ENCODE measurements at regions not wholly inside any gene's neighbourhood (a gene's known extent, or its start where the extent isn't known, plus 50 kb on each side); places are given as distances from the start of the nearest gene placed in this dataset.
A peak's percentile ranks its signal among the peaks of the same experiment; 100 is the strongest.

DNA sequence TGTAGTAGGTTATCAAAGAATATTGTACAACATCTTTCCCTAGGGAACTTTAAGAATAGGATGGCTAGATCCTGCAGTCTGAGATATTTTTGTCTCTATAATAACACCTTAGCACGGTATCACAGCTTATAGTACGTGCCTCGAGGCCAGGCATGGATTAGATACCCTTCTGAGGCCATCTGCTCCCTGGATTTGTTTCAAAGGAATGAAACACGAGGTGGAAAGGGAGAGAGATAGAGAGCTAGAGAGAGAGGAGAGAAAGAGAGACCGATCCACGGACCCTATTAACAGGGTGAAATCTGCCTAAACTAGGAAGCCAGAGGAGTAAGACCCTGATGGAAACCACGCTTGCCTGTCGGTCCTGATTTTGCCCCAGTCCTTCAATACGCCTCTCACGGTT, 92.5 kb downstream of the CD83 start:
- no peak for DNase-seq
- WGBS, 2 donors = 74 to 85% methylated on average over 10 of the region's 10 CpGs
- H3K27ac ChIP-seq (ENCODE audit: low read depth in 1 of 2, low read length in 1 of 2) = no peak overlapping the region
- H3K4me1 ChIP-seq (ENCODE audit: control insufficient read depth in 5 of 5, insufficient read depth in 5 of 5, low read length in 5 of 5) = peaks cover 0 to 12% (median 5%) of the 10 kb centered on the region in 5 donors
- H3K27me3 ChIP-seq (ENCODE audit: control insufficient read depth in 3 of 3, insufficient read depth in 3 of 3, low read length in 2 of 3) = no peaks in the 10 kb centered on the region
- H3K9ac ChIP-seq (ENCODE audit: insufficient read depth in 1 of 2, low read length in 2 of 2) = peak overlapping the region in 1 of 2 donors; percentile 54
- ATAC-seq (ENCODE audit: insufficient read depth, low FRiP score) = no peak
- no peak overlapping the region for H3K4me3 ChIP-seq
- no peaks in the 10 kb centered on the region for H3K9me3 ChIP-seq (ENCODE audit: control insufficient read depth in 4 of 4, insufficient read depth in 3 of 4, low read length in 3 of 4)
- TF ChIP-seq, protein P1, sequence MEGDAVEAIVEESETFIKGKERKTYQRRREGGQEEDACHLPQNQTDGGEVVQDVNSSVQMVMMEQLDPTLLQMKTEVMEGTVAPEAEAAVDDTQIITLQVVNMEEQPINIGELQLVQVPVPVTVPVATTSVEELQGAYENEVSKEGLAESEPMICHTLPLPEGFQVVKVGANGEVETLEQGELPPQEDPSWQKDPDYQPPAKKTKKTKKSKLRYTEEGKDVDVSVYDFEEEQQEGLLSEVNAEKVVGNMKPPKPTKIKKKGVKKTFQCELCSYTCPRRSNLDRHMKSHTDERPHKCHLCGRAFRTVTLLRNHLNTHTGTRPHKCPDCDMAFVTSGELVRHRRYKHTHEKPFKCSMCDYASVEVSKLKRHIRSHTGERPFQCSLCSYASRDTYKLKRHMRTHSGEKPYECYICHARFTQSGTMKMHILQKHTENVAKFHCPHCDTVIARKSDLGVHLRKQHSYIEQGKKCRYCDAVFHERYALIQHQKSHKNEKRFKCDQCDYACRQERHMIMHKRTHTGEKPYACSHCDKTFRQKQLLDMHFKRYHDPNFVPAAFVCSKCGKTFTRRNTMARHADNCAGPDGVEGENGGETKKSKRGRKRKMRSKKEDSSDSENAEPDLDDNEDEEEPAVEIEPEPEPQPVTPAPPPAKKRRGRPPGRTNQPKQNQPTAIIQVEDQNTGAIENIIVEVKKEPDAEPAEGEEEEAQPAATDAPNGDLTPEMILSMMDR (IDR thresholded peaks at IDR 0.05; ENCODE audit: control extremely low read depth, extremely low read depth) = no peak
- H3K36me3 ChIP-seq (ENCODE audit: control insufficient read depth in 4 of 4, insufficient read depth in 4 of 4, low read length in 4 of 4) = no peaks in the 10 kb centered on the region

DNA sequence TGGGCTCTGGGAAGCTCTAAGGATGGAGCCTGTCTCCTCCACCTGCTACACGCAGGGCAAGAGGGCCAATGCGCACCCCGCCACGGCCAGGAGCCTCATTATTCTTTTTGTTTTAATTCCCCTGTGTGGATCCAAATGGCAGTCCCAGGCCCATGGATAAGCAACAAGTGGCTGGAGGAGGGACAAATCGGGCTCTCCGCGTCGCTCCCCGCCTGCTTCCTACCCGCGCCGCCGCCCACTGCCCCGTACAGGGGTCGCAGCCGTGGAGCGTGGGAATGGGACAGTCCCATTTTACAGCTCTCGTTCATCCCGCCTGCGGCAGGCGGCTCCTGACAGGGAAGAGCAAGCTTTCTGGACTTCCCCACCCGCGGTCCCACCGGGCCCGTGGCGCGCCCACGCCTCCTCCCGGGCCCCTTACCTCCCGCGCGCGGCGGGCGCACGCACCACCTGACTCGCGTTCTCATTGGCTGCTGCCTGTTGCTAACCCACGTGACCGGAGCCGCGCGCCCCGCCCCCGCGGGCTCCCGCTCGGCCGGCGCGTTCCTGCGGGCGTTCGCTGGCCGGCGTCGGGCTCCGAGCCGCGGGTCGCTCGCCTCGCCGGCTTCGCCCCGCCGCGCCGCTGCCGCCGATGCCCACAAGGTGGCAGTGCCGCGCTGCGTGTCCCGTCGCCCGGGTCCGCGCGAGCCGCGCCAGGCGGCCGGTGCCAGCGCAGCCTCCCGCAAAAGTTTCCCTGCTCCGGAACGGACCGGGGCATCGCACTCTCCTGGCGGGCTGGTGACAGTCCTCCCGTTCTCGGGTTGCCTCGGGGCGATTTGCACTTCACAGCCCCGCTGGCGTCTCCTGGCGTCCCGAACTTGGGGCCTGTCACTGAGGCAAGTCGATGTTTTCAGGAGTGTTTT, 93.3 kb downstream of the CD83 start:
- H3K9ac ChIP-seq (ENCODE audit: insufficient read depth in 1 of 2, low read length in 2 of 2) = peak overlapping the region; percentile 37 to 80
- TF ChIP-seq, protein P1 (IDR thresholded peaks at IDR 0.05; ENCODE audit: control extremely low read depth, extremely low read depth) = peak; percentile 79
- no peaks in the 10 kb centered on the region for H3K27me3 ChIP-seq (ENCODE audit: control insufficient read depth in 3 of 3, insufficient read depth in 3 of 3, low read length in 2 of 3)
- peaks cover 0 to 12% (median 5%) of the 10 kb centered on the region in 5 donors for H3K4me1 ChIP-seq (ENCODE audit: control insufficient read depth in 5 of 5, insufficient read depth in 5 of 5, low read length in 5 of 5)
- H3K9me3 ChIP-seq (ENCODE audit: control insufficient read depth in 4 of 4, insufficient read depth in 3 of 4, low read length in 3 of 4) = no peaks in the 10 kb centered on the region
- H3K4me3 ChIP-seq = peak overlapping the region; percentile 62
- peak overlapping the region; percentile 78 to 88 for H3K27ac ChIP-seq (ENCODE audit: low read depth in 1 of 2, low read length in 1 of 2)
- DNase-seq (peak; percentile 93 to 96 (median 96)), ATAC-seq (ENCODE audit: insufficient read depth, low FRiP score) (peak; percentile 98)
- H3K36me3 ChIP-seq (ENCODE audit: control insufficient read depth in 4 of 4, insufficient read depth in 4 of 4, low read length in 4 of 4) = no peaks in the 10 kb centered on the region
- WGBS, 2 donors = 1 to 2% methylated on average over 91 to 100 of the region's 100 CpGs

DNA sequence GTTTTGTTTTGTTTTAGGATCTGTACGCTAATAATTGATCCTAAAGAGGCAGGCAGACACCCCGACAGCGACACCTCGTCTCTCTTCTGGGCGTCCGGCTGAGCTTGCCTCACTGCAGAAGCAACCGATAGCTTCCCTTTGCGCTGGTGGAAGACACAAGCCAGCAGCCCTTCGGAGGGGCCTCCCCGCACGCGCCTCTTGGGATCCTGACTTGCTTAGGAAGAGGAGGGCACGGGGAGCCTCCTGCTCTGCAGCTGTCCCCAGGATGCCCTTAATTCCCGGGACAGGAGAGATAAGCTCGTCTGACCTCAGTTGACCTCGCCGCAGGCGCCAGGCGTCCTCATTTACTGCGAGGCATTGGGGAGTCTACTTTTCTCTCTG, 94.0 kb downstream of the CD83 start:
- no peaks in the 10 kb centered on the region for H3K36me3 ChIP-seq (ENCODE audit: control insufficient read depth in 4 of 4, insufficient read depth in 4 of 4, low read length in 4 of 4)
- H3K9me3 ChIP-seq (ENCODE audit: control insufficient read depth in 4 of 4, insufficient read depth in 3 of 4, low read length in 3 of 4) = no peaks in the 10 kb centered on the region
- no peaks in the 10 kb centered on the region for H3K27me3 ChIP-seq (ENCODE audit: control insufficient read depth in 3 of 3, insufficient read depth in 3 of 3, low read length in 2 of 3)
- peaks cover 0 to 12% (median 5%) of the 10 kb centered on the region in 5 donors for H3K4me1 ChIP-seq (ENCODE audit: control insufficient read depth in 5 of 5, insufficient read depth in 5 of 5, low read length in 5 of 5)
- peak; percentile 72 to 77 (median 75) for DNase-seq
- peak overlapping the region; percentile 28 for H3K4me3 ChIP-seq
- 12 to 15% methylated on average over 20 of the region's 20 CpGs for WGBS, 2 donors
- H3K27ac ChIP-seq (ENCODE audit: low read depth in 1 of 2, low read length in 1 of 2) = peak overlapping the region; percentile 45 to 69
- TF ChIP-seq, protein P1 (IDR thresholded peaks at IDR 0.05; ENCODE audit: control extremely low read depth, extremely low read depth) = no peak
- ATAC-seq (ENCODE audit: insufficient read depth, low FRiP score) = no peak
- H3K9ac ChIP-seq (ENCODE audit: insufficient read depth in 1 of 2, low read length in 2 of 2) = peak overlapping the region in 1 of 2 donors; percentile 80
